ENCODE measurements at regions not wholly inside any gene's neighbourhood (a gene's known extent, or its start where the extent isn't known, plus 50 kb on each side); places are given as distances from the start of the nearest gene placed in this dataset.

- H3K4me1 Mint-ChIP-seq (ENCODE audit: low read depth) = no peaks in the 10 kb centered on the region
- no peaks in the 10 kb centered on the region for H3K27me3 Mint-ChIP-seq (ENCODE audit: low read depth)
- no peak overlapping the region for H3K27ac Mint-ChIP-seq
- no peaks in the 10 kb centered on the region for H3K36me3 Mint-ChIP-seq (ENCODE audit: low read depth)
- no peak overlapping the region for H3K4me3 Mint-ChIP-seq
- no peak for DNase-seq
- ChIA-PET POLR2A (no interaction called here), CTCF (no interaction called here)
- no peak for ATAC-seq
- H3K9me3 Mint-ChIP-seq (ENCODE audit: insufficient read depth) = no peaks in the 10 kb centered on the region
These were observed 66.2 kb upstream of the NEURL1B start for GRCh38 chr5:172574871-172575223.

DNA sequence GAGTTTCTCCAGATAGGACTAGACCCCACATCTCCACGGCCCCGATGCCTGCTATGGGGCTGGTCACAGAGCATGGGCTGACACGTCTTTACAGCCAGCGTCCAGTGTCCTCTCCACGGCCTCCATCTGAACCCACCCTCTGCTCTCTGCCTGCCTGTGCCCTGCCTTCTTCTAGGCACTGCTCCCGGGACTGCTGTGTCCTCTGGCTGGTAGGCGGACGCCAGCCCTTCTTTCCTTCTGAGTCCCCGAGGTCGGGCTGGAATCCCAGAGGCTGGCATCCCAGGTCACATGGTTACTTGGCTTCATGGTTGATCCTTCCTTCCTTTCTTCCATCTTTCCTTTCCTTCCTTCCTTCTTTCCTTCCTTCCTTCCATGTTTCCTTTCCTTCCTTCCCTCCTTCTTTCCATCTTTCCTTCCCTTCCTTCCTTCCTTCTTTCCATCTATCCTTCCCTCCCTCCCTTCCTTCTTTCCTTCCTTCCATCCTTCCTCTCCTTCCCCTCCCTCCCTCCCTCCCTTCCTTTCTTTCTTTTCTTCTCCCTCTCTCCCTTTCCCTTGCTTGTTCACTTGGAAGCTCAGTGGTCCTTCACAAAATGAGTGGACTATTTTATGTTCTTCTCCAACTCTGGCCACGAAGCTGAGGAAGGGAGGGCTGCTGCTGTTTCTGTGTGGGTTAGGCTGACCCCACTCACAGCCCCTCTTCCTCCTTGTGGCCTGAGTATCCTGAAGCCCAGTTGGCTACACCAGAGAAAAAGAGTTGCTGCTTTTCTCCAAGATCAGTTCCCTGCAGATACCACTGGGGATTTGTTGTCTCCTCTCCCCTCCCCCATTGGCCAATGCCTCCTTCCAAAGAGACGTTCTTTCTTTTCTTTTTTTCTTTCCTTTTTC is 66.8 kb upstream of the NEURL1B start:
- ATAC-seq = no peak
- Mint-ChIP-seq H3K4me1 (ENCODE audit: low read depth) (no peaks in the 10 kb centered on the region), H3K27ac (no peak overlapping the region), H3K4me3 (no peak overlapping the region), H3K36me3 (ENCODE audit: low read depth) (no peaks in the 10 kb centered on the region), H3K27me3 (ENCODE audit: low read depth) (no peaks in the 10 kb centered on the region), H3K9me3 (ENCODE audit: insufficient read depth) (no peaks in the 10 kb centered on the region)
- CTCF ChIA-PET = no interaction called here
- POLR2A ChIA-PET = no interaction called here
- DNase-seq = no peak

DNA sequence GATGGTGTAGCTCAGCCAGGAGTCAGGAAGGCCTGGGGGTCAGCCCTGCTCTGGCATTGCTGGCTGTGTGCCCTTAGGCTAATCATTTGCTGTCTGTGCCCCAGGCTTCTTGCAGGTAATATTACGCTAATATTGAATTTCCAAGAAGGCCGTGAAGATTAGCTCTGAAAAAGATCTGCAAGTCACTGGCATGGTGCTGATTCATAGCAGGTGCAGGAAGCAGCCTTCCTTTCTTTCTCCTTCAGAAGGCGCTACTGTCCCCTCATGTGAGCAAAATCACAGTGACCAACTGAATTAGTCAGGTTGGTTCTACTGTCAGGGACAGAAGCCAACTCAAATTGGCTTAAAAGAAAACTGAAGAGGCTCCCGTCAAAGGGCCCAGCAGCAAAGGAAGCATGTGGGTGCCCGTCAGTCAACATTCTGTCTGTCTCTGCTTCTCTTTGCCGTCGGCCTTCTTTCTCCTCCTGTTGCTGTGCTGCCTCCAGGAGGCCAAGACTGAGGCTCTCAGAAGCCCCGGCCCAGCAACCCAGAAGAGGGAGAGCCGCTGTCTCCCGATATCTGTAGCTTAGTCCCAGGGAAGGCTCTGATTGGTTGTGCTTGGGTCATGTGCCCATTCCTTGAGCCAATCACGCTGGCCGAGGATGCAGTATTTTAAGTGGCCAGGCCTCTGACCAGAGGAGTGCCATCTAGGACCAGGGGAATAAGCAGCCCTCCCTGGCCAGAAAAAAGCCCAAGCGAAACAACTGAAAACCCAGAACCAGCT is 67.8 kb upstream of the NEURL1B start:
- Mint-ChIP-seq H3K9me3 (ENCODE audit: insufficient read depth) (no peaks in the 10 kb centered on the region), H3K4me1 (ENCODE audit: low read depth) (no peaks in the 10 kb centered on the region), H3K4me3 (no peak overlapping the region), H3K27ac (no peak overlapping the region), H3K27me3 (ENCODE audit: low read depth) (no peaks in the 10 kb centered on the region), H3K36me3 (ENCODE audit: low read depth) (no peaks in the 10 kb centered on the region)
- ATAC-seq = no peak
- ChIA-PET POLR2A (no interaction called here), CTCF (no interaction called here)
- no peak for DNase-seq

GRCh38 chr5:172572440-172572839 is 68.6 kb upstream of the NEURL1B start:
- H3K36me3 Mint-ChIP-seq (ENCODE audit: low read depth) = no peaks in the 10 kb centered on the region
- H3K9me3 Mint-ChIP-seq (ENCODE audit: insufficient read depth) = no peaks in the 10 kb centered on the region
- DNase-seq = no peak
- H3K4me3 Mint-ChIP-seq = no peak overlapping the region
- H3K27ac Mint-ChIP-seq = no peak overlapping the region
- ATAC-seq = no peak
- CTCF ChIA-PET = interaction anchor here (1.1 to 1.4 kb wide), 2 partner anchors 125 to 126 kb away, joined by 3 read pairs; no protein-coding TSS in a partner anchor
- POLR2A ChIA-PET = no interaction called here
- H3K27me3 Mint-ChIP-seq (ENCODE audit: low read depth) = no peaks in the 10 kb centered on the region
- H3K4me1 Mint-ChIP-seq (ENCODE audit: low read depth) = no peaks in the 10 kb centered on the region

GRCh38 chr5:172571892-172572291 is 69.2 kb upstream of the NEURL1B start:
- ATAC-seq = no peak
- Mint-ChIP-seq H3K4me3 (no peak overlapping the region), H3K4me1 (ENCODE audit: low read depth) (no peaks in the 10 kb centered on the region), H3K36me3 (ENCODE audit: low read depth) (no peaks in the 10 kb centered on the region), H3K27ac (no peak overlapping the region), H3K27me3 (ENCODE audit: low read depth) (no peaks in the 10 kb centered on the region), H3K9me3 (ENCODE audit: insufficient read depth) (no peaks in the 10 kb centered on the region)
- ChIA-PET POLR2A (no interaction called here), CTCF (interaction anchor here (1.1 to 1.4 kb wide), 2 partner anchors 125 to 126 kb away, joined by 3 read pairs; no protein-coding TSS in a partner anchor)
- DNase-seq = no peak

DNA sequence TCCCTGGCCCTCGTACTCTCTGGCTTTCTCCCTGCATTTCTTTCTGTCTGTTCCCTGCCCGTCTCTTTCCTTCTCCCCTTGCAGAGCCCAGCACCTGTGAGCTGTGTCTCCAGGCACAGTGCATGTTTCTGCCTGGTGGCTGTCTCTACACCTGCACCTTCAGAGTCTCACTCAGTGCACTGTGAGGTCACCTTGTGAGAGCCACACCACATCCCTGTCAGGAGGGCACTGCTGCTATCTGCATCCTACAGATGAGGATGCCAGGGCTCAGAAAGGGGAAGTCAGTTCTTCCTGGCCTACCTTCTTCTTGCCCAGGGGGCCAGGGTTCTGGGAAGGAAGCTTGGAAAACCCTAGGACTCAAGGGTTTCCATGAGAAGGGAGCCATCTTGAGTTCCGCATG is 69.7 kb upstream of the NEURL1B start:
- DNase-seq = no peak
- peak; percentile 53 for ATAC-seq
- Mint-ChIP-seq H3K9me3 (ENCODE audit: insufficient read depth) (no peaks in the 10 kb centered on the region), H3K27me3 (ENCODE audit: low read depth) (no peaks in the 10 kb centered on the region), H3K4me3 (no peak overlapping the region), H3K4me1 (ENCODE audit: low read depth) (no peaks in the 10 kb centered on the region), H3K36me3 (ENCODE audit: low read depth) (no peaks in the 10 kb centered on the region), H3K27ac (no peak overlapping the region)
- POLR2A ChIA-PET = no interaction called here
- CTCF ChIA-PET = interaction anchor here (1.1 to 1.4 kb wide), 2 partner anchors 126 to 127 kb away, joined by 3 read pairs; no protein-coding TSS in a partner anchor

DNA sequence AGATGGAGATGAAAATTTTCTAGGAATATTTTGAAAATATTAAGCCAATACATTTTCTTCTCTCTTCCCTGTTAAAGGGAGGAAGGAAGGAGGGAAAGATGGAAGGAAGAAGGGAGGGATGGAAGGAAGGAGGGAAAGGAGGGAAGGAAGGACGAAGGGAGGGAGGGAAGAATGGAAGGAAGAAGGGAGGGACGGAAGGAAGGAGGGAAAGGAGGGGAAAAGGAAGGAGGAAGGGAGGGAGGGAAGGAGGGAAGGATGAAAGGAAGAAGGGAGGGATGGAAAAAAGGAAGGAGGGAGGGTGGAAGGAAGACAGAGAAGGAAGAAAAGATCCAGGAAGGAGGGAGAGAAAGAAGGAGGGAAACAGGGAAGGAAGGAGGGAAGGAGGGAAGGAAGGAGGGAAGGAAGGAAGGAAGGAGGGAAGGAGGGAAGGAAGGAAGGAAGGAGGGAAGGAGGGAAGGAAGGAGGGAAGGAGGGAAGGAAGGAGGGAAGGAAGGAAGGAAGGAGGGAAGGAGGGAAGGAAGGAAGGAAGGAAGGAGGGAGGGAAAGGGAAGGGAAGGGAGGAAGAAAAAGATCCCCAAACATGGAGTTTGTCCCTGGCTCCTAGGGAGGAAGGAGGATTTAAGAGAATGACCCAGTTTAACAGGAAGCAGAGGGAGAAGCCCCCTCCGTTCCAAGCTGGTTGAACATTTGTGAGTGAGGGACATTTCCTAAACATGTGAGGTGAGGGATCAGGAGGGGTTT is 70.3 kb upstream of the NEURL1B start:
- H3K9me3 Mint-ChIP-seq (ENCODE audit: insufficient read depth) = no peaks in the 10 kb centered on the region
- H3K27me3 Mint-ChIP-seq (ENCODE audit: low read depth) = no peaks in the 10 kb centered on the region
- DNase-seq = no peak
- ChIA-PET CTCF (no interaction called here), POLR2A (no interaction called here)
- no peaks in the 10 kb centered on the region for H3K4me1 Mint-ChIP-seq (ENCODE audit: low read depth)
- no peak overlapping the region for H3K4me3 Mint-ChIP-seq
- H3K36me3 Mint-ChIP-seq (ENCODE audit: low read depth) = no peaks in the 10 kb centered on the region
- H3K27ac Mint-ChIP-seq = no peak overlapping the region
- ATAC-seq = no peak

DNA sequence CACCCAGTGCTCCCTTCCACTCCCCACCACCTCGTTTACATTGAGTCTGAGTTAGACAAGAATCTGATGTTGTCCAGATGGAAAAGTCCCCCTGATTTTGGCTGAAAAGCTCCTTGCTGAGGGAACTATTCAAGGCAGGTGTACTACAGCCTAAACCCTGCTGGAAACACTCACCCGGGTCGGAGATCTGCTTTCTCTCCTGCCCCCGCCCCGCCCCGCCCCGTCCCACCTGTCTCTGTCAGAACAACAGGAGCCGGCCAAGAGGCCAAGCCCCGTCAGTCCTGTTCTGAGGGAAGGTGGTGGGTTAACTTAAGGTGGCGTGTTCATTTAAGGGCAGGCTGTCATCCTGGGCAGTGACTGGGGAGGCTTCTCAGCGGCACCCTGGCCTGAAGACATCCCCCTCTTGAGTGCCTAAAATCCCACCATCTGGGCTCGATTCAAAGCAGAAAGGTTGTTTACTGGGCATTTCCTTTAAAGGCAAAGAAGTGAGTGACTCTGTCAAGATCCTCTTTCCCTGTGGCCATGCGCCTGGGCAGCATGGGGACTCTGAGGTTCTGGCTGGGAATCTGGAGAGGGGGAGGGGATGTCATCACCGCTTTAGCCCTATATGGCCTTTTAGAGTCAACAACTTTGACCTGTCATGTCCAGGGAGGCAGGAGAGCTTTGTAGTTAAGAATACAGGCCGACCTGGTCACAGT is 71.1 kb upstream of the NEURL1B start:
- Mint-ChIP-seq H3K27me3 (ENCODE audit: low read depth) (no peaks in the 10 kb centered on the region), H3K27ac (no peak overlapping the region), H3K4me1 (ENCODE audit: low read depth) (no peaks in the 10 kb centered on the region), H3K4me3 (no peak overlapping the region), H3K9me3 (ENCODE audit: insufficient read depth) (no peaks in the 10 kb centered on the region), H3K36me3 (ENCODE audit: low read depth) (no peaks in the 10 kb centered on the region)
- CTCF ChIA-PET = no interaction called here
- ATAC-seq (no peak), DNase-seq (no peak)
- POLR2A ChIA-PET = no interaction called here

GRCh38 chr5:172568308-172568910 is 72.7 kb upstream of the NEURL1B start:
- H3K4me1 Mint-ChIP-seq (ENCODE audit: low read depth) = no peaks in the 10 kb centered on the region
- DNase-seq (no peak), ATAC-seq (no peak)
- H3K27me3 Mint-ChIP-seq (ENCODE audit: low read depth) = no peaks in the 10 kb centered on the region
- no peak overlapping the region for H3K4me3 Mint-ChIP-seq
- H3K9me3 Mint-ChIP-seq (ENCODE audit: insufficient read depth) = no peaks in the 10 kb centered on the region
- ChIA-PET POLR2A (no interaction called here), CTCF (no interaction called here)
- no peaks in the 10 kb centered on the region for H3K36me3 Mint-ChIP-seq (ENCODE audit: low read depth)
- no peak overlapping the region for H3K27ac Mint-ChIP-seq

DNA sequence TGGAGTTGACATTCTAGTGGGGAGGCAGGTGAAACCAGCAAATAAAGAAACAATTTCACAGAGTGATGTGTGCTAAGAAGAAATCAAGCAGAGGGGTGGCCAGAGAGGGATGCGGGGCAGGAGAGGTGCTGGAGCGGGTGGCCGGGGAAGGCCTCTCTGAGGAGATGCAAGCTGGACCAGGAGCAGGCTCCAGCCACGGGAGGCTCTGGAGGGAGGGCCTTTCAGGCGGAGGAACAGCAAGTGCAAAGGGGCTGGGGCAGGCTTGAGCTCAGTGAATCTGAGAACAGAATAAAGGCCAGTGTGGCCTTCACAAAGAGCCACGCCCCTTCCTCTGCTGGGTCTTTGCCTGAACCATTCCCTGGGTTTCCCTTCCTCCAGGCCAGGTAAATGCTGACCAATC is 73.2 kb upstream of the NEURL1B start:
- ChIA-PET POLR2A (no interaction called here), CTCF (no interaction called here)
- Mint-ChIP-seq H3K9me3 (ENCODE audit: insufficient read depth) (no peaks in the 10 kb centered on the region), H3K4me1 (ENCODE audit: low read depth) (no peaks in the 10 kb centered on the region), H3K27ac (no peak overlapping the region), H3K36me3 (ENCODE audit: low read depth) (no peaks in the 10 kb centered on the region), H3K27me3 (ENCODE audit: low read depth) (no peaks in the 10 kb centered on the region), H3K4me3 (no peak overlapping the region)
- ATAC-seq = no peak
- no peak for DNase-seq

DNA sequence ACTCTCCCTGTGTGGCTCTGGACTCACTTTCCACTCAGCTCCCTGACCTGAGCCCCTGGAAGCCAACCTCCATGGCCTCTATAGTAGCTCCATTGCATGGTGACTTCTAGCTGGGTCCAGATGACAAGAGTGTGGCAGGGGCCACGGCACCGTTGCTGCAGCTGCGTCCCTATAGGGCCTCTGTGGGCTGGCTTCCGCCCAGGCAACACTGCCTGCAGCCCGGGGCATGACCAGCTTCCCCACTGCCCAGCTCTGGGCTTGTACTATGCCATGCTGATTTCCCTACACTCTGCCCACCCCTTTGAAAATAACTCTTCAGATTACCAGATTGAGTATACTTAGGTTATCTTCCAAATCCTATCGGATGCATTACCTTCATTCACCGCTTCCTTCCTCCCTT is 73.8 kb upstream of the NEURL1B start:
- Mint-ChIP-seq H3K27me3 (ENCODE audit: low read depth) (no peaks in the 10 kb centered on the region), H3K36me3 (ENCODE audit: low read depth) (no peaks in the 10 kb centered on the region), H3K27ac (no peak overlapping the region), H3K9me3 (ENCODE audit: insufficient read depth) (no peaks in the 10 kb centered on the region), H3K4me3 (no peak overlapping the region), H3K4me1 (ENCODE audit: low read depth) (no peaks in the 10 kb centered on the region)
- CTCF ChIA-PET = no interaction called here
- no peak for ATAC-seq
- no peak for DNase-seq
- POLR2A ChIA-PET = no interaction called here
